ENCODE measurements at regions not wholly inside any gene's neighbourhood (a gene's known extent, or its start where the extent isn't known, plus 50 kb on each side); places are given as distances from the start of the nearest gene placed in this dataset.

DNA sequence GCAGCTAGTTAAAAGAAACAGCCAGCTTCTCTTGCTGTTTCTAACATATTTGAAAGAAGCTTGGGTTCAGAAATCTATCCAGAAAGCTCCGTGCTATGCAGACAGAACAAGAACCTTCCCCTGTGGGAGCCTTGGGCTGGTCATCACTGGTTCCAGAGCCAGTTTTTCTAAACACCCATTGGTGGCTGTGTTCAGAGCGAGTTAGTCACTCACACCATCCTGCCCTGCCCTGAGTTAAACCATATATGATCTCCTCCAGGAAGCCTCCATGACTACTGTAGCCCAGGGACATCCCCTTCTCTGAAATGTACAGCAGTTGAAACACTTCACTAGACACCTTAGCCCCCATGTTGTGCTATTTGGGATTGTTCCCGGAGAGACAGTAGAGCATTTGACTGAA, 200.8 kb upstream of the SGCG start:
- no peak for DNase-seq (ENCODE audit: extremely low read depth, low read depth)
- TF ChIP-seq, protein P1, sequence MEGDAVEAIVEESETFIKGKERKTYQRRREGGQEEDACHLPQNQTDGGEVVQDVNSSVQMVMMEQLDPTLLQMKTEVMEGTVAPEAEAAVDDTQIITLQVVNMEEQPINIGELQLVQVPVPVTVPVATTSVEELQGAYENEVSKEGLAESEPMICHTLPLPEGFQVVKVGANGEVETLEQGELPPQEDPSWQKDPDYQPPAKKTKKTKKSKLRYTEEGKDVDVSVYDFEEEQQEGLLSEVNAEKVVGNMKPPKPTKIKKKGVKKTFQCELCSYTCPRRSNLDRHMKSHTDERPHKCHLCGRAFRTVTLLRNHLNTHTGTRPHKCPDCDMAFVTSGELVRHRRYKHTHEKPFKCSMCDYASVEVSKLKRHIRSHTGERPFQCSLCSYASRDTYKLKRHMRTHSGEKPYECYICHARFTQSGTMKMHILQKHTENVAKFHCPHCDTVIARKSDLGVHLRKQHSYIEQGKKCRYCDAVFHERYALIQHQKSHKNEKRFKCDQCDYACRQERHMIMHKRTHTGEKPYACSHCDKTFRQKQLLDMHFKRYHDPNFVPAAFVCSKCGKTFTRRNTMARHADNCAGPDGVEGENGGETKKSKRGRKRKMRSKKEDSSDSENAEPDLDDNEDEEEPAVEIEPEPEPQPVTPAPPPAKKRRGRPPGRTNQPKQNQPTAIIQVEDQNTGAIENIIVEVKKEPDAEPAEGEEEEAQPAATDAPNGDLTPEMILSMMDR (IDR thresholded peaks at IDR 0.05; ENCODE audit: low read depth, low read length, missing control alignments): no peak
- H3K4me3 ChIP-seq (replicated peaks; ENCODE audit: low read depth, low read length): no peak overlapping the region

DNA sequence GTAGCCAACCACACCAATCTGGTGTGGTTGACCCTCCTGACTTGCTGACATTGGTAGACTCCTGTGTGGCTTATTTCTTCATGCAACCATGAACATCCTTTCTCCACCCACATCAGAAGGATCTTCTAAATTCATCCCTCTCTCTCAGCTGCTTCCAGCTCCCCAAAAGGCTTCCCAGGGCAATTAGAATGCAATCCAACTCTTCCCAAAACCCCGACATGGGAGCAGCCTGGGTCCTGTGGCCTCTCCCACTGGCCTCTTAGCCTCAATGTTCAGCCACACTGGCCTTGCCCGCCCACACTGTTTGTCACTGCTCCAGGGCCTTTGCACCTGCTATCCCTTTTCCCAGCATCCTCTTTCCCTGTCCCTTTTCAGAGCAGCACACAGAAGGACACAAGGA, 199.8 kb upstream of the SGCG start:
- H3K4me3 ChIP-seq (replicated peaks; ENCODE audit: low read depth, low read length): no peak overlapping the region
- TF ChIP-seq, protein P1 (IDR thresholded peaks at IDR 0.05; ENCODE audit: low read depth, low read length, missing control alignments): no peak
- no peak for DNase-seq (ENCODE audit: extremely low read depth, low read depth)

DNA sequence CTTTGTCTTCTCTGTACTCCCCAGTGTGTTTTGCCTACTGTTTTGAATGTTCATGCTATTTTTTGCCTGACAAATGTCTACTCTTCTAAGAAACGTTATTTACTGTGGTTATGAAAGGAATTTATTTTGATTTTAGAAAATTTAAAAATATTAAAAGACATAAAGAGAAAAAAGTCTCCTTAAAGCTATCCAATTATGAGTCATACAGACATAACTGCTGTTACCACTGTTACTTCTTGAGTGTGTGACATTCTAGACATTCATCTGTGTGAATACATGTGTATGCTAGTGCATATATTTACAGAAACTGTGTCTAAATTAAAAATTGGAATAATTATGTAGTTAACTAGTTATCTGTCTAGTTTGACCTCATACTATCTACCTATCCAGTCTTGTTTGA, 187.6 kb upstream of the SGCG start:
- TF ChIP-seq, protein P1 (IDR thresholded peaks at IDR 0.05; ENCODE audit: low read depth, low read length, missing control alignments): no peak
- H3K4me3 ChIP-seq (replicated peaks; ENCODE audit: low read depth, low read length): no peak overlapping the region
- DNase-seq (ENCODE audit: extremely low read depth, low read depth): no peak

DNA sequence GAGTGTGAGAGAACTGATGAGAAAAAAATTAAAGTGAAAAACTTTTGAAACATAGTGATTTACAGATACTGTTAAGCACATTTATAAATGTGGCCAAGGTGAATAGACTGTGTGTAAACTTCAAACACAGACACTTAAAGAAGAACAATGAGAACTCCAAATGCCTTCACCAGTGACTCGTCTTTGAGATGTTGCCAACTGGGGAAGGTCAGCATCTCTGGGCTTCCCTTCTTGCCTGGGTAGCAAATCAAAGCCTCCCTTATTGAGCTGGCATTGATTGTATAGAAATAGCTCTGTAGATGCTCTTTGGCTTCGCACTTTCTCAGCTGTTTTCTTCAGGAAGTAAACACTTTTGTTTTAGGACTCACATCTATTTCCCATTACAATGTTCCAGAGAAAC, 177.3 kb upstream of the SGCG start:
- TF ChIP-seq, protein P1 (IDR thresholded peaks at IDR 0.05; ENCODE audit: low read depth, low read length, missing control alignments): no peak
- no peak overlapping the region for H3K4me3 ChIP-seq (replicated peaks; ENCODE audit: low read depth, low read length)
- no peak for DNase-seq (ENCODE audit: extremely low read depth, low read depth)

DNA sequence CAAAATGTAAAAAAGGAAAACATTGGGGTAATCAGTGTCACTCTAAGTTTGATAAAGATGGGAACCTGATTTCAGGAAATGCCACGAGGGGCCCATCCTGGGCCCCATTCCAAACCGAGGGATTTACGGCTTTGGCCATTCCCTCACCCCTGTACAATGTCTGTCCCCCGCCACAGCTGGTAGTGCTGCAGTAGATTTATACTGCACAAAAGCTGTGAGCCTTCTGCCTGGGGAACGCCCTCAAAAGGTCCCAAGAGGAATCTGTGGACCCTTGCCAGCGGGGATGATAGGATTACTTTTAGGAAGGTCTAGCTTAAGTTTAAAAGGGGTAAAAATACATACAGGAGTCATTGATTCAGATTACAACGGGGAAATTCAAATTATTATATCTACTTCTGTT, 173.4 kb upstream of the SGCG start:
- DNase-seq (ENCODE audit: extremely low read depth, low read depth): no peak
- TF ChIP-seq, protein P1 (IDR thresholded peaks at IDR 0.05; ENCODE audit: low read depth, low read length, missing control alignments): no peak
- no peak overlapping the region for H3K4me3 ChIP-seq (replicated peaks; ENCODE audit: low read depth, low read length)

DNA sequence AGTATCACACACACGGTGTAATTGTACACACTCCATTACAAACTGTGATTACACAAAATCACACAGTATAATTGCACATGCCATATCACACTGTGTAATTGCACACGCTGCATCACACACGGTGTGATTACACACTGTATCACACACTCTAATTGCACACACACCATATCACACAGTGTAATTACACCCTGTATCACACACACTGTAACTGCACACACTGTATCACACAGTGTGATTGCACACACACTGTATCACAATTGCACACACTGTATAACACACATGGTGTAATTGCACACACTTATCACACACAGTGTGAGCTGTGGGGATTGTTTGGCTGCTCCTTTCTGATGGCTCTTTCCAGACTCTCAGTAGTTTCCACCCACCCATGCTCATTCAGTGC, 162.6 kb upstream of the SGCG start:
- TF ChIP-seq, protein P1 (IDR thresholded peaks at IDR 0.05; ENCODE audit: low read depth, low read length, missing control alignments): no peak
- DNase-seq (ENCODE audit: extremely low read depth, low read depth): no peak
- no peak overlapping the region for H3K4me3 ChIP-seq (replicated peaks; ENCODE audit: low read depth, low read length)

DNA sequence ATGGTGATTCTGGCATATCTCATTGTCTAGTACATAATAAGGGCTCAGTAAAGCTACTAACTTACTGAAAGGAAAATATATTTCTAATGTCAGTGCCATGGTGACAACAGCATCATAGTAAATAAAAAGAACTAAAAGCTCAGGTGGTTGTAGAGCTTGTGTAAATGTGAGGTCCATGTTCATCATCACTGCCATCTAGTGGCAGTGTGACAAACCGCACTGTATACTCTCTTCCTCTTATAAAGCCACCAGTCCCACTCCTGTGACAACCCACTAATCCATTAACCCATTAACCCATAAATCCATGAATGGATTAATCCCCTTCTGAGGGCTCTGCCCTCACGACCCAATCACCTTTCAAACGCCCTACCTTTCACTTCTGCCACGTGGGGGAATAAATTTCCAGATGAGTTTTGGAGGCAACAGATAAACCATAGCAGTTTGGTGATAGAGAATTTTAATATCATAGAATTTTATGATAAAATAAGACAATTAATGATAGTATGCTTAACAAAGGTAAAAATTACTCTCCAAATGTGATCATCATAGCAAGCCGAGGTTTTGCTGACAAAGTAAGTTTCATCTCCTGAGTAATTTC, 160.4 kb upstream of the SGCG start:
- no peak overlapping the region for H3K4me3 ChIP-seq (replicated peaks; ENCODE audit: low read depth, low read length)
- TF ChIP-seq, protein P1 (IDR thresholded peaks at IDR 0.05; ENCODE audit: low read depth, low read length, missing control alignments): peak; percentile 79
- DNase-seq (ENCODE audit: extremely low read depth, low read depth): peak; percentile 15
